Chondrocyte (in vitro differentiated cells): ENCODE measurements at regions not wholly inside any gene's neighbourhood (a gene's known extent, or its start where the extent isn't known, plus 50 kb on each side); places are given as distances from the start of the nearest gene placed in this dataset.

Experiments used
- DNase-seq: peaks from one replicate; pipeline ENCODE4 v3.0.0; 2021; ENCODE audit warnings: mixed read lengths, low spot score
- H3K27ac Mint-ChIP-seq: one replicate; pipeline ENCODE4 v1.8.0; 2021; ENCODE audit warnings: mild to moderate bottlenecking, moderate library complexity, mixed read lengths; ENCODE audit not compliant: unreplicated experiment
- H3K27me3 Mint-ChIP-seq: 2 replicates; pipeline ENCODE4 v1.8.0; 2021; ENCODE audit warnings: low read depth, mixed read lengths
- H3K36me3 Mint-ChIP-seq: 2 replicates; pipeline ENCODE4 v1.8.0; 2021; ENCODE audit warnings: low read depth, mixed read lengths
- H3K4me1 Mint-ChIP-seq: 2 replicates; pipeline ENCODE4 v1.8.0; 2021; ENCODE audit warnings: low read depth, mild to moderate bottlenecking, mixed read lengths
- H3K4me3 Mint-ChIP-seq: one replicate; pipeline ENCODE4 v1.8.0; 2021; ENCODE audit warnings: mild to moderate bottlenecking, moderate library complexity, mixed read lengths; ENCODE audit not compliant: unreplicated experiment
- H3K9me3 Mint-ChIP-seq: 2 replicates; pipeline ENCODE4 v1.8.0; 2021; ENCODE audit warnings: low read depth, mixed read lengths
- CTCF ChIP-seq: fragments of 200-600 bp; sonication (generic); IDR thresholded peaks from 2 replicates; pipeline ENCODE4 v1.5.0; 2021; ENCODE audit warnings: antibody characterized with exemption, mild to moderate bottlenecking, moderate library complexity

- Mint-ChIP-seq H3K36me3 (no peaks in the 10 kb centered on the region), H3K4me1 (peaks cover 1% of the 10 kb centered on the region), H3K9me3 (peaks cover 21% of the 10 kb centered on the region), H3K4me3 (no peak overlapping the region), H3K27me3 (peaks cover 14% of the 10 kb centered on the region), H3K27ac (no peak overlapping the region)
- DNase-seq = no peak
- no peak for TF ChIP-seq CTCF
Measured at GRCh38 chr11:111026241-111026640, 219.3 kb upstream of the POU2AF2 start.

GRCh38 chr11:111021131-111021530 is 224.4 kb upstream of the POU2AF2 start:
- Mint-ChIP-seq H3K9me3 (no peaks in the 10 kb centered on the region), H3K4me3 (no peak overlapping the region), H3K27ac (peak overlapping the region; percentile 6), H3K36me3 (no peaks in the 10 kb centered on the region), H3K4me1 (peaks cover 4% of the 10 kb centered on the region), H3K27me3 (peaks cover 10% of the 10 kb centered on the region)
- no peak for TF ChIP-seq CTCF
- DNase-seq = no peak

- DNase-seq = no peak
Measured at GRCh38 chr11:111019871-111020670, 225.5 kb upstream of the POU2AF2 start.

GRCh38 chr11:111019451-111019850 is 226.1 kb upstream of the POU2AF2 start:
- no peak for DNase-seq
- H3K27me3 Mint-ChIP-seq = peaks cover 6% of the 10 kb centered on the region
- no peaks in the 10 kb centered on the region for H3K9me3 Mint-ChIP-seq
- peaks cover 4% of the 10 kb centered on the region for H3K4me1 Mint-ChIP-seq
- TF ChIP-seq CTCF = no peak
- H3K4me3 Mint-ChIP-seq = no peak overlapping the region
- H3K27ac Mint-ChIP-seq = no peak overlapping the region
- no peaks in the 10 kb centered on the region for H3K36me3 Mint-ChIP-seq

More at GRCh38 chr11:111019871-111020670, 225.5 kb upstream of the POU2AF2 start:
- Mint-ChIP-seq H3K4me1 (peaks cover 4% of the 10 kb centered on the region), H3K9me3 (no peaks in the 10 kb centered on the region), H3K27me3 (peaks cover 10% of the 10 kb centered on the region), H3K36me3 (no peaks in the 10 kb centered on the region), H3K27ac (no peak overlapping the region), H3K4me3 (no peak overlapping the region)
- TF ChIP-seq CTCF = no peak

- Mint-ChIP-seq H3K27ac (no peak overlapping the region), H3K4me1 (peaks cover 4% of the 10 kb centered on the region), H3K9me3 (no peaks in the 10 kb centered on the region), H3K4me3 (no peak overlapping the region), H3K27me3 (peaks cover 6% of the 10 kb centered on the region), H3K36me3 (no peaks in the 10 kb centered on the region)
- TF ChIP-seq CTCF = no peak
- DNase-seq = no peak
Measured at GRCh38 chr11:111018566-111018965, 227.0 kb upstream of the POU2AF2 start.
